Bronchial epithelial cell (primary cell): ENCODE measurements at regions not wholly inside any gene's neighbourhood (a gene's known extent, or its start where the extent isn't known, plus 50 kb on each side); places are given as distances from the start of the nearest gene placed in this dataset.

Source experiments
- DNase-seq: peaks from one replicate; pipeline ENCODE4 v3.0.0-alpha.2; 2010; ENCODE audit warnings: low read depth
- FAIRE-seq: peaks from 2 replicates; lab custom pipeline; 2011; peaks lifted over from hg19 to GRCh38; lab: Jason Lieb, UNC
- H3K27me3 ChIP-seq: 2 replicates; pipeline ENCODE4 v1.5.1; 2011; ENCODE audit warnings: low read length; ENCODE audit not compliant: control insufficient read depth, insufficient read depth
- H3K36me3 ChIP-seq: 2 replicates; pipeline ENCODE4 v1.5.1; 2011; ENCODE audit warnings: low read length; ENCODE audit not compliant: control insufficient read depth, insufficient read depth
- H3K4me3 ChIP-seq: 2 replicates; pipeline ENCODE4 v1.5.1; 2011; ENCODE audit warnings: mild to moderate bottlenecking, low read depth, low read length, control low read depth
- TF ChIP-seq, protein P1 (sequence below): IDR thresholded peaks from 2 replicates; pipeline ENCODE4 v1.5.1; 2011; ENCODE audit warnings: mild to moderate bottlenecking, moderate library complexity, low read length, control low read depth, inconsistent platforms; ENCODE audit not compliant: insufficient read depth, severe bottlenecking

DNA sequence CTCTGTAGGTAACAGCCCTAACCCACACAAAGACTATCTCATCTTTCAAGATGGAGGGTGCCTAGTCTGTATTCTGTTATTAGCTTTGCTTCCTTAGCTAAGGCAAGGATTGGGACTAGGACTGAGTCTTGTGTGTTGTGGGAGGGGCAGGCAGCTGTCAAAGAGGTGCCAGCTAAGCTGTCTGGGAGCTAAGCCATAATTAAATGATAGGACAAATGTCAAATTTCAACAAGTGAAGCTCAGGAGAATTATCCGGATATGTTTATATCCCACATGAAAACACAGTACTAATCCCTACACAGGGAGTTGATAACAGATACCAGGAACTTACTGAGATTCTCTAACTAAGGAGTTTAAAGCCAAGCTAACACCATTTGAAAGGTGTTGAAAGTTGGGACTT lies 70.5 kb upstream of the NGF start:
- Histone ChIP-seq H3K27me3 (no peaks in the 10 kb centered on the region), H3K36me3 (no peaks in the 10 kb centered on the region), H3K4me3 (no peak overlapping the region)
- TF ChIP-seq, protein P1, sequence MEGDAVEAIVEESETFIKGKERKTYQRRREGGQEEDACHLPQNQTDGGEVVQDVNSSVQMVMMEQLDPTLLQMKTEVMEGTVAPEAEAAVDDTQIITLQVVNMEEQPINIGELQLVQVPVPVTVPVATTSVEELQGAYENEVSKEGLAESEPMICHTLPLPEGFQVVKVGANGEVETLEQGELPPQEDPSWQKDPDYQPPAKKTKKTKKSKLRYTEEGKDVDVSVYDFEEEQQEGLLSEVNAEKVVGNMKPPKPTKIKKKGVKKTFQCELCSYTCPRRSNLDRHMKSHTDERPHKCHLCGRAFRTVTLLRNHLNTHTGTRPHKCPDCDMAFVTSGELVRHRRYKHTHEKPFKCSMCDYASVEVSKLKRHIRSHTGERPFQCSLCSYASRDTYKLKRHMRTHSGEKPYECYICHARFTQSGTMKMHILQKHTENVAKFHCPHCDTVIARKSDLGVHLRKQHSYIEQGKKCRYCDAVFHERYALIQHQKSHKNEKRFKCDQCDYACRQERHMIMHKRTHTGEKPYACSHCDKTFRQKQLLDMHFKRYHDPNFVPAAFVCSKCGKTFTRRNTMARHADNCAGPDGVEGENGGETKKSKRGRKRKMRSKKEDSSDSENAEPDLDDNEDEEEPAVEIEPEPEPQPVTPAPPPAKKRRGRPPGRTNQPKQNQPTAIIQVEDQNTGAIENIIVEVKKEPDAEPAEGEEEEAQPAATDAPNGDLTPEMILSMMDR = no peak
- DNase-seq (no peak), FAIRE-seq (no peak)

DNA sequence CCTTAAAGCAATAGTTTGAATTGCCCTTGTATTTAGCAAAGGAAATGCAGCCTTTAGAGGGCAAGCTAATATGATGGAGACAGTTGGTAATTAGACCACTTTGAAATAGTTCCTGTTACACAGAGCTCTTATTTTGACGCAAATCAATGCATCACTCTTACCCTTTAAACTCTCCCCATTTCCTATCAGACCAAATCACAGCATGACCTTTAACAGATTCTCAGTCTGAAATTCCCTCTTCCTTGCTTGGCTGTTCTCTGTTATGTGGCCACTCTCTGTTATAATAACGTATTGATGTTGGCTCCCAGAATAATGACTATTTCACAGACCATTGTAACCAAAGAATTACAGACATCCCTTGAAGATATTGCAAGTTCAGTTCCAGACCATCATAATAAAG lies 66.9 kb upstream of the NGF start:
- FAIRE-seq (no peak), DNase-seq (no peak)
- TF ChIP-seq, protein P1 = no peak
- no peak overlapping the region for H3K4me3 ChIP-seq
- H3K27me3 ChIP-seq = no peaks in the 10 kb centered on the region
- no peaks in the 10 kb centered on the region for H3K36me3 ChIP-seq

DNA sequence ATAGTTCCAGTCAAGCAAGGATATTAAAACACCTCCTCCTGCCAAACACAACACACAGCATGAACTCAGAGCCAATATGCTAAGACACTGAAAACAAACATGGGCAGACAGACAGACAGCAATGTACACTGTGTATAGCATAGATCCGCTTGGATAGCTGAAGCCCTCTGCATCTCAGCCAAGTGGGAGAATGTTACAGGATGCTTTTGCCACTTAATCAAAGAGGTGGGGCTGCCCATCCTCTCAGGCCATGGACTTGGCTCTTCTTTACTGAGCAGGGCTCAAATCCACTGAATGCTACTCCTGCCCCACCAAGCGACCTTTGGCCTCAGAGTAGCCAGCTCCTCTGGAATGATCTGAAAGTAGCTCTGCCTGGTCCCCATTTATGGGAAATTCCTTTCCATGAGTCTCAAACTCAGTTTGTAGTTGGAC lies 64.7 kb upstream of the NGF start:
- DNase-seq = no peak
- FAIRE-seq = no peak
- H3K4me3 ChIP-seq = no peak overlapping the region
- no peaks in the 10 kb centered on the region for H3K36me3 ChIP-seq
- H3K27me3 ChIP-seq = no peaks in the 10 kb centered on the region
- TF ChIP-seq, protein P1 = no peak

DNA sequence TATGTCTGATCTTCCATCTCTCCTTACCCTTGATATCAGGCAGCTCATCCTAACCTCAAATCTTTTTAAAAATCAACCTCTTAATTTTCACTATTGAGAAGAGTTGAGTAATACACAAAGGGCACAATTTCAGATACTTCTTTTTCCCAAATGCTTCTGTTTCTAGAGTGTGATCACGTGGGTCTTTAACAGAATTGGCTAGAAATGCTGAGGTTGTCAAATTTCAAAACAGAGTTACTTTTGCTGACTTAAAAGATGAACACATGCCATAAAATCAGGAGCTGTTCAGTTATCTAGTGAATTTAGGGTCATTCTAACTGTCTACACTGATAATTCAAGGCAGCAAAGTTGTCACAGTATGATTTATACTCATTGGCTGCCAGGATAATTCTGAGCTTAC lies 63.6 kb upstream of the NGF start:
- TF ChIP-seq, protein P1 = no peak
- no peaks in the 10 kb centered on the region for H3K36me3 ChIP-seq
- no peaks in the 10 kb centered on the region for H3K27me3 ChIP-seq
- no peak overlapping the region for H3K4me3 ChIP-seq
- DNase-seq (no peak), FAIRE-seq (no peak)

DNA sequence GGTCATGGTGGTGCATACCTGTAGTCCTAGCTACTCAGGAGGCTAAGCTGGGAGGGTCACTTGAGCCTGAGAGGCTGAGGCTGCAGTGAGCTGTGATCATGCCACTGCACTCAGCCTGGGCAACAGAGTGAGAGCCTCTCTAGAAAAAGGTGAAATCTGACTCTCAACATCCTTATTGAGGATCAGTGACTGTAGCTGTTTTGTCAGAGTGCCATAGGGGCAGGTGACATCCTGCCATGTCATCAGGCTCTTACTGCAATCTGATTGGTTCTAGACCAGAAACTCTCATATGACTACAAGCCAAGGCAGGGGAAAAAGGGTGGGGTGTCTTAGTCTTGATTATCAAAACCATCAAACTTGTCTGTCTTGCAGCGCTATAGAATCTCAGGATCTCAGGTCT lies 62.8 kb upstream of the NGF start:
- H3K36me3 ChIP-seq = no peaks in the 10 kb centered on the region
- H3K4me3 ChIP-seq = no peak overlapping the region
- no peak for FAIRE-seq
- TF ChIP-seq, protein P1 = no peak
- peak; percentile 73 for DNase-seq
- no peaks in the 10 kb centered on the region for H3K27me3 ChIP-seq

DNA sequence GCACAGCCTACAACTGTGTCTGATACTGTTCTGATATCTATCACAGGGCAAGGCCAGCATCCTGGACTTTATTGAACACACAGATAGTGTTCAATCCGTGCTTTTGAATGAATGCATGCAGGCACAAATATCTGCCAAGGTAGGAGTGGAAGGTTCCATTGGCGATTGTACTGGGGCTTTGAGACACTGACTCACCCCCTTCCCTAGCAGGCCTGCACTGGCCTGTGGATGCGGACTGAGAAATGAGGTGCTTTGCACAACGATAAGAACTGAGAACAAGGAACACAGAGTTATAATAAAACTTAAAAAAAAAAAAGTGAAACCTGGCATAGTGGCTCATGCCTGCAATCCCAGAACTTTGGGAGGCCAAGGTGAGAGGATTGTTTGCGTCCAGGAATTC lies 62.4 kb upstream of the NGF start:
- Histone ChIP-seq H3K27me3 (no peaks in the 10 kb centered on the region), H3K4me3 (no peak overlapping the region), H3K36me3 (no peaks in the 10 kb centered on the region)
- TF ChIP-seq, protein P1 = no peak
- peak; percentile 82 for DNase-seq
- FAIRE-seq = no peak
